ENCODE measurements at regions not wholly inside any gene's neighbourhood (a gene's known extent, or its start where the extent isn't known, plus 50 kb on each side); places are given as distances from the start of the nearest gene placed in this dataset.

GRCh38 chr16:51884773-51885172 lies 662.2 kb downstream of the TOX3 start:
- TF ChIP-seq POLR2AphosphoS5 (IDR thresholded peaks at IDR 0.05; ENCODE audit: low read depth, low read length) (no peak), EZH2 (IDR thresholded peaks at IDR 0.05) (no peak), REST (IDR thresholded peaks at IDR 0.05; ENCODE audit: low read depth) (no peak), CTCF (IDR thresholded peaks at IDR 0.05 in 2 of 3, conservative IDR thresholded peaks at IDR 0.05 in 1 of 3; ENCODE audit: borderline replicate concordance in 1 of 3, insufficient read depth in 1 of 3, low read depth in 2 of 3, low read length in 2 of 3) (no peak)
